GM12891 (cell line): ENCODE measurements at regions not wholly inside any gene's neighbourhood (a gene's known extent, or its start where the extent isn't known, plus 50 kb on each side); places are given as distances from the start of the nearest gene placed in this dataset.
"Not testable (repeated sequence)": the region's sequence is repeated elsewhere in the genome, so short reads cannot be mapped to it uniquely, and the experiment has no call there.

Experiments
- DNase-seq: peaks from one replicate; pipeline ENCODE4 v3.0.0; 2011; ENCODE audit warnings: low spot score; ENCODE audit not compliant: insufficient read length
- FAIRE-seq: peaks from 2 replicates; lab custom pipeline; 2011; peaks lifted over from hg19 to GRCh38; lab: Jason Lieb, UNC

GRCh38 chr1:83274656-83275055, 724.3 kb downstream of the TTLL7 start:
- FAIRE-seq = not testable (repeated sequence)

GRCh38 chr1:83272484-83272883, 726.4 kb downstream of the TTLL7 start:
- DNase-seq = not testable (repeated sequence)
- FAIRE-seq = peak; percentile 28

More at GRCh38 chr1:83274656-83275055, 724.3 kb downstream of the TTLL7 start:
- DNase-seq = not testable (repeated sequence)

GRCh38 chr1:83271834-83272233, 727.1 kb downstream of the TTLL7 start:
- FAIRE-seq, DNase-seq: not testable (repeated sequence)

GRCh38 chr1:83270801-83271200, 728.1 kb downstream of the TTLL7 start:
- FAIRE-seq, DNase-seq: not testable (repeated sequence)

GRCh38 chr1:83263808-83264207, 735.1 kb downstream of the TTLL7 start:
- FAIRE-seq = not testable (repeated sequence)

GRCh38 chr1:83251687-83252086, 747.2 kb downstream of the TTLL7 start:
- DNase-seq, FAIRE-seq: not testable (repeated sequence)

More at GRCh38 chr1:83263808-83264207, 735.1 kb downstream of the TTLL7 start:
- DNase-seq = not testable (repeated sequence)

- DNase-seq, FAIRE-seq: not testable (repeated sequence)
Measured at GRCh38 chr1:83246780-83247179, 752.2 kb downstream of the TTLL7 start.

GRCh38 chr1:83244832-83245231, 754.1 kb downstream of the TTLL7 start:
- FAIRE-seq = peak; percentile 80
- DNase-seq = not testable (repeated sequence)

GRCh38 chr1:83239568-83239967, 759.4 kb downstream of the TTLL7 start:
- not testable (repeated sequence) for FAIRE-seq, DNase-seq

- FAIRE-seq, DNase-seq: not testable (repeated sequence)
Measured at GRCh38 chr1:83238654-83239053, 760.3 kb downstream of the TTLL7 start.

GRCh38 chr1:83219788-83220187, 779.1 kb downstream of the TTLL7 start:
- FAIRE-seq, DNase-seq: not testable (repeated sequence)

GRCh38 chr1:83218036-83218716, 780.8 kb downstream of the TTLL7 start:
- FAIRE-seq, DNase-seq: not testable (repeated sequence)

- not testable (repeated sequence) for DNase-seq, FAIRE-seq
Measured at GRCh38 chr1:83214317-83214716, 784.6 kb downstream of the TTLL7 start.

GRCh38 chr1:83213648-83214047, 785.3 kb downstream of the TTLL7 start:
- FAIRE-seq, DNase-seq: not testable (repeated sequence)

GRCh38 chr1:83212033-83212432, 786.9 kb downstream of the TTLL7 start:
- not testable (repeated sequence) for DNase-seq, FAIRE-seq

- DNase-seq, FAIRE-seq: not testable (repeated sequence)
Measured at GRCh38 chr1:83208540-83208939, 790.4 kb downstream of the TTLL7 start.

- not testable (repeated sequence) for DNase-seq, FAIRE-seq
Measured at GRCh38 chr1:83194610-83195009, 804.3 kb downstream of the TTLL7 start.

GRCh38 chr1:83182033-83182728, 816.8 kb downstream of the TTLL7 start:
- DNase-seq, FAIRE-seq: not testable (repeated sequence)

GRCh38 chr1:83180621-83181020, 818.3 kb downstream of the TTLL7 start:
- not testable (repeated sequence) for DNase-seq, FAIRE-seq

- not testable (repeated sequence) for FAIRE-seq, DNase-seq
Measured at GRCh38 chr1:83167634-83168033, 831.3 kb downstream of the TTLL7 start.
